SK-N-SH (cell line): ENCODE measurements at regions not wholly inside any gene's neighbourhood (a gene's known extent, or its start where the extent isn't known, plus 50 kb on each side); places are given as distances from the start of the nearest gene placed in this dataset.
"Not testable (repeated sequence)": the region's sequence is repeated elsewhere in the genome, so short reads cannot be mapped to it uniquely, and the experiment has no call there.

Source experiments
- EP300 ChIP-seq, 2 experiments: IDR thresholded peaks; 2 replicates each; pipeline versions ENCODE4 v1.4.0 to v1.6.1; 2012; ENCODE audit warnings: borderline replicate concordance in 1 of 2, low read depth in 1 of 2, low read length in 1 of 2
- EZH2phosphoT487 ChIP-seq: fragments of 200-600 bp; sonication (generic); IDR thresholded peaks from 2 replicates; pipeline ENCODE4 v1.6.1; 2017; ENCODE audit warnings: low read depth, mixed run types, mild to moderate bottlenecking, antibody characterized with exemption, moderate library complexity, borderline replicate concordance
- FOSL2 ChIP-seq: IDR thresholded peaks from 2 replicates; pipeline ENCODE4 v1.4.0; 2012; ENCODE audit warnings: low read depth, mild to moderate bottlenecking, moderate library complexity, borderline replicate concordance
- JUND ChIP-seq: IDR thresholded peaks from 2 replicates; pipeline ENCODE4 v1.4.0; 2012
- MXI1 ChIP-seq: IDR thresholded peaks from 2 replicates; pipeline ENCODE4 v1.6.1; 2012; ENCODE audit warnings: mild to moderate bottlenecking, low read depth, low read length, improper control_type of control experiment
- NRF1 ChIP-seq: IDR thresholded peaks from 2 replicates; pipeline ENCODE4 v1.6.1; 2012; ENCODE audit warnings: low read depth, mild to moderate bottlenecking, low read length
- POLR2AphosphoS5 ChIP-seq: IDR thresholded peaks from 2 replicates; pipeline ENCODE4 v1.6.1; 2012; ENCODE audit warnings: low read depth, low read length
- REST ChIP-seq: IDR thresholded peaks from 2 replicates; pipeline ENCODE4 v1.6.1; 2012; ENCODE audit warnings: mild to moderate bottlenecking, low read depth, low read length, moderate library complexity
- SIN3A ChIP-seq: IDR thresholded peaks from 2 replicates; pipeline ENCODE4 v1.6.1; 2012; ENCODE audit warnings: low read depth, mild to moderate bottlenecking, low read length, moderate library complexity, borderline replicate concordance
- TCF12 ChIP-seq: IDR thresholded peaks from 2 replicates; pipeline ENCODE4 v1.4.0; 2012
- YY1 ChIP-seq: IDR thresholded peaks from 2 replicates; pipeline ENCODE4 v1.4.0; 2012; ENCODE audit warnings: low read depth, mild to moderate bottlenecking
- TF ChIP-seq, protein P1 (sequence below): fragments of 200-600 bp; sonication (generic); IDR thresholded peaks from 2 replicates; pipeline ENCODE4 v1.6.1; 2017; ENCODE audit warnings: antibody characterized with exemption, mild to moderate bottlenecking, moderate library complexity
- TF ChIP-seq, protein P2 (sequence below): fragments of 150-350 bp; IDR thresholded peaks from 2 replicates; pipeline ENCODE4 v1.6.1; 2017; ENCODE audit warnings: antibody characterized with exemption, low read length, low read depth, borderline replicate concordance
- TF ChIP-seq, protein P3 (sequence below): IDR thresholded peaks from 2 replicates; pipeline ENCODE4 v1.4.0; 2012; ENCODE audit warnings: low read depth

DNA sequence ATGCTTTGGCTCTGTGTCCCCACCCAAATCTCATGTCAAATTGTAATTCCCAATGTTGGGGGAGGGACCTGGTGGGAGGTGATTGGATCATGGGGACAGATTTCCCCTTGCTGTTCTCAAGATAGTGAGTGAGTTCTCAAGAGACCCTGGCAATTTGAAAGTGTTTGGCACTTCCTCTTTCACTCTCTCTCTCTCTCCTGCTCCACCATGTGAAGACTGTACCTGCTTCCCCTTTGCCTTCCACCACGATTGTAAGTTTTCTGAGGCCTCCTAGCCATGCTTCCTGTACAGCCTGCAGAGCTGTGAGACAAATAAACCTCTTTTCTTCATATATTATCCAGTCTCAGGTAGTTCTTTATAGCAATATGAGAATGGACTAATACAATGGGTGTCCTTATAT, 169.6 kb upstream of the RAI2 start:
- TF ChIP-seq TCF12; MXI1; POLR2AphosphoS5; NRF1; JUND; EZH2phosphoT487; SIN3A; EP300 (IDR thresholded peaks at IDR 0.05; ENCODE audit: borderline replicate concordance in 1 of 2, low read depth in 1 of 2, low read length in 1 of 2); FOSL2; YY1; REST: not testable (repeated sequence)
- TF ChIP-seq, protein P1, sequence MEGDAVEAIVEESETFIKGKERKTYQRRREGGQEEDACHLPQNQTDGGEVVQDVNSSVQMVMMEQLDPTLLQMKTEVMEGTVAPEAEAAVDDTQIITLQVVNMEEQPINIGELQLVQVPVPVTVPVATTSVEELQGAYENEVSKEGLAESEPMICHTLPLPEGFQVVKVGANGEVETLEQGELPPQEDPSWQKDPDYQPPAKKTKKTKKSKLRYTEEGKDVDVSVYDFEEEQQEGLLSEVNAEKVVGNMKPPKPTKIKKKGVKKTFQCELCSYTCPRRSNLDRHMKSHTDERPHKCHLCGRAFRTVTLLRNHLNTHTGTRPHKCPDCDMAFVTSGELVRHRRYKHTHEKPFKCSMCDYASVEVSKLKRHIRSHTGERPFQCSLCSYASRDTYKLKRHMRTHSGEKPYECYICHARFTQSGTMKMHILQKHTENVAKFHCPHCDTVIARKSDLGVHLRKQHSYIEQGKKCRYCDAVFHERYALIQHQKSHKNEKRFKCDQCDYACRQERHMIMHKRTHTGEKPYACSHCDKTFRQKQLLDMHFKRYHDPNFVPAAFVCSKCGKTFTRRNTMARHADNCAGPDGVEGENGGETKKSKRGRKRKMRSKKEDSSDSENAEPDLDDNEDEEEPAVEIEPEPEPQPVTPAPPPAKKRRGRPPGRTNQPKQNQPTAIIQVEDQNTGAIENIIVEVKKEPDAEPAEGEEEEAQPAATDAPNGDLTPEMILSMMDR = not testable (repeated sequence)
- TF ChIP-seq, protein P2, sequence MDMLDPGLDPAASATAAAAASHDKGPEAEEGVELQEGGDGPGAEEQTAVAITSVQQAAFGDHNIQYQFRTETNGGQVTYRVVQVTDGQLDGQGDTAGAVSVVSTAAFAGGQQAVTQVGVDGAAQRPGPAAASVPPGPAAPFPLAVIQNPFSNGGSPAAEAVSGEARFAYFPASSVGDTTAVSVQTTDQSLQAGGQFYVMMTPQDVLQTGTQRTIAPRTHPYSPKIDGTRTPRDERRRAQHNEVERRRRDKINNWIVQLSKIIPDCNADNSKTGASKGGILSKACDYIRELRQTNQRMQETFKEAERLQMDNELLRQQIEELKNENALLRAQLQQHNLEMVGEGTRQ = not testable (repeated sequence)
- TF ChIP-seq, protein P3, sequence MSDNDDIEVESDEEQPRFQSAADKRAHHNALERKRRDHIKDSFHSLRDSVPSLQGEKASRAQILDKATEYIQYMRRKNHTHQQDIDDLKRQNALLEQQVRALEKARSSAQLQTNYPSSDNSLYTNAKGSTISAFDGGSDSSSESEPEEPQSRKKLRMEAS = not testable (repeated sequence)
